HepG2 (cell line): ENCODE measurements at regions not wholly inside any gene's neighbourhood (a gene's known extent, or its start where the extent isn't known, plus 50 kb on each side); places are given as distances from the start of the nearest gene placed in this dataset.

ENCODE experiments used
- ATAD3A ChIP-seq: sonication (generic); formaldehyde crosslinking; IDR thresholded peaks from 2 replicates; pipeline ENCODE4 v1.4.0; 2020; ENCODE audit warnings: missing genetic modification reagents
- CHD2 ChIP-seq: IDR thresholded peaks from 2 replicates; pipeline ENCODE4 v1.6.1; 2011; ENCODE audit warnings: low read depth, low read length, improper control_type of control experiment
- GATAD1 ChIP-seq: IDR thresholded peaks from 2 replicates; pipeline ENCODE4 v1.6.1; 2016; ENCODE audit warnings: missing genetic modification reagents, missing compliant biosample characterization
- HDAC2 ChIP-seq: sonication (generic); formaldehyde crosslinking; IDR thresholded peaks from 2 replicates; pipeline ENCODE4 v1.4.0; 2020; ENCODE audit warnings: missing genetic modification reagents
- KDM1A ChIP-seq: IDR thresholded peaks from 2 replicates; pipeline ENCODE4 v1.6.1; 2016; ENCODE audit warnings: missing compliant biosample characterization
- MAZ ChIP-seq, 2 experiments: sonication (generic) in 1 of 2; formaldehyde crosslinking in 1 of 2; IDR thresholded peaks; 2 replicates each; pipeline versions ENCODE4 v1.5.0 to v1.6.1; 2012 to 2020; ENCODE audit warnings: low read depth in 2 of 2, mild to moderate bottlenecking in 2 of 2, borderline replicate concordance in 1 of 2, improper control_type of control experiment in 1 of 2, low read length in 1 of 2, missing genetic modification reagents in 1 of 2, moderate library complexity in 1 of 2
- U2AF1 ChIP-seq: fragments of 200-400 bp; formaldehyde crosslinking; optimal IDR thresholded peaks from 2 replicates; pipeline ENCODE3; 2017; ENCODE audit warnings: mild to moderate bottlenecking, low read depth, low read length
- XBP1 ChIP-seq: sonication (generic); formaldehyde crosslinking; IDR thresholded peaks from 2 replicates; pipeline ENCODE4 v1.5.0; 2020; ENCODE audit warnings: missing genetic modification reagents
- ZNF3 ChIP-seq: IDR thresholded peaks from 2 replicates; pipeline ENCODE4 v1.7.0; 2017; ENCODE audit warnings: inconsistent platforms
- TF ChIP-seq, protein P1 (sequence below): sonication (generic); formaldehyde crosslinking; IDR thresholded peaks from 2 replicates; pipeline ENCODE4 v1.8.1; 2022; ENCODE audit warnings: mild to moderate bottlenecking, missing genetic modification reagents
- TF ChIP-seq, protein P2 (sequence below): sonication (generic); formaldehyde crosslinking; IDR thresholded peaks from 2 replicates; pipeline ENCODE4 v1.4.0; 2020; ENCODE audit warnings: missing genetic modification reagents, mild to moderate bottlenecking, borderline replicate concordance
- TF ChIP-seq, protein P3 (sequence below): sonication (generic); formaldehyde crosslinking; conservative IDR thresholded peaks from 2 replicates; pipeline ENCODE4 v1.4.0; 2020; ENCODE audit warnings: missing genetic modification reagents

DNA sequence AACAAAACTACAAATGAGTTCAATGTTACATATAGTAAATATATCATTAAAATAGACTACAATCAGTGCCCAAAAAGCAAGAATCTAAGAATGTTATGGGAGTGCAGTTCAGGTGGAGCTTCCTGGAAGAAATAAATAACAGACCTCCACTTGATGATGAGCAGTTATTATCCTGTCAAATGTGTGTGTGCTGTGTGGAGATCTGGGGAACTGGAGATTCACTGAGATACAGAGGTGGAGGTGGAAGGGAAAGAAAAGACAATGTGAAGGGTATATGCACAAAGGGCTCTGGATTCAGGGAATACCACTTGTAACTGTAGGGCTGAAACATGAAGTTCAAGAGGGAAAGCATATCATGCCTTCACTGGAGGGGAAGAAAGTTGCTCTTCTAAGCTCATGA, 331.1 kb downstream of the SEMA3D start:
- no peak for TF ChIP-seq HDAC2 (CRISPR knock-in tag)
- TF ChIP-seq, protein P1, sequence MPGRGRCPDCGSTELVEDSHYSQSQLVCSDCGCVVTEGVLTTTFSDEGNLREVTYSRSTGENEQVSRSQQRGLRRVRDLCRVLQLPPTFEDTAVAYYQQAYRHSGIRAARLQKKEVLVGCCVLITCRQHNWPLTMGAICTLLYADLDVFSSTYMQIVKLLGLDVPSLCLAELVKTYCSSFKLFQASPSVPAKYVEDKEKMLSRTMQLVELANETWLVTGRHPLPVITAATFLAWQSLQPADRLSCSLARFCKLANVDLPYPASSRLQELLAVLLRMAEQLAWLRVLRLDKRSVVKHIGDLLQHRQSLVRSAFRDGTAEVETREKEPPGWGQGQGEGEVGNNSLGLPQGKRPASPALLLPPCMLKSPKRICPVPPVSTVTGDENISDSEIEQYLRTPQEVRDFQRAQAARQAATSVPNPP (CRISPR knock-in tag): no peak
- TF ChIP-seq KDM1A (CRISPR knock-in tag): no peak
- TF ChIP-seq, protein P2, sequence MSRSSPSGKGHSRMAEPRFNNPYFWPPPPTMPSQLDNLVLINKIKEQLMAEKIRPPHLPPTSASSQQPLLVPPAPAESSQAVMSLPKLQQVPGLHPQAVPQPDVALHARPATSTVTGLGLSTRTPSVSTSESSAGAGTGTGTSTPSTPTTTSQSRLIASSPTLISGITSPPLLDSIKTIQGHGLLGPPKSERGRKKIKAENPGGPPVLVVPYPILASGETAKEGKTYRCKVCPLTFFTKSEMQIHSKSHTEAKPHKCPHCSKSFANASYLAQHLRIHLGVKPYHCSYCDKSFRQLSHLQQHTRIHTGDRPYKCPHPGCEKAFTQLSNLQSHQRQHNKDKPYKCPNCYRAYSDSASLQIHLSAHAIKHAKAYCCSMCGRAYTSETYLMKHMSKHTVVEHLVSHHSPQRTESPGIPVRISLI: no peak
- no peak for TF ChIP-seq U2AF1
- TF ChIP-seq MAZ (IDR thresholded peaks at IDR 0.05; ENCODE audit: borderline replicate concordance, low read depth, low read length): no peak
- TF ChIP-seq MAZ (CRISPR knock-in tag; IDR thresholded peaks at IDR 0.05; ENCODE audit: low read depth): no peak
- no peak for TF ChIP-seq ATAD3A
- TF ChIP-seq GATAD1 (CRISPR knock-in tag): no peak
- no peak for TF ChIP-seq XBP1 (CRISPR knock-in tag)
- no peak for TF ChIP-seq ZNF3
- TF ChIP-seq CHD2: no peak
- TF ChIP-seq, protein P3, sequence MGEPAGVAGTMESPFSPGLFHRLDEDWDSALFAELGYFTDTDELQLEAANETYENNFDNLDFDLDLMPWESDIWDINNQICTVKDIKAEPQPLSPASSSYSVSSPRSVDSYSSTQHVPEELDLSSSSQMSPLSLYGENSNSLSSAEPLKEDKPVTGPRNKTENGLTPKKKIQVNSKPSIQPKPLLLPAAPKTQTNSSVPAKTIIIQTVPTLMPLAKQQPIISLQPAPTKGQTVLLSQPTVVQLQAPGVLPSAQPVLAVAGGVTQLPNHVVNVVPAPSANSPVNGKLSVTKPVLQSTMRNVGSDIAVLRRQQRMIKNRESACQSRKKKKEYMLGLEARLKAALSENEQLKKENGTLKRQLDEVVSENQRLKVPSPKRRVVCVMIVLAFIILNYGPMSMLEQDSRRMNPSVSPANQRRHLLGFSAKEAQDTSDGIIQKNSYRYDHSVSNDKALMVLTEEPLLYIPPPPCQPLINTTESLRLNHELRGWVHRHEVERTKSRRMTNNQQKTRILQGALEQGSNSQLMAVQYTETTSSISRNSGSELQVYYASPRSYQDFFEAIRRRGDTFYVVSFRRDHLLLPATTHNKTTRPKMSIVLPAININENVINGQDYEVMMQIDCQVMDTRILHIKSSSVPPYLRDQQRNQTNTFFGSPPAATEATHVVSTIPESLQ (CRISPR knock-in tag): no peak
